GM19463 (cell line): ENCODE measurements at regions not wholly inside any gene's neighbourhood (a gene's known extent, or its start where the extent isn't known, plus 50 kb on each side); places are given as distances from the start of the nearest gene placed in this dataset.

Experiments
- ATAC-seq: cut with Tn5 transposase; IDR thresholded peaks from one replicate; pipeline ENCODE4 v1.9.1; 2021; ENCODE audit warnings: mild to moderate bottlenecking, moderate library complexity; ENCODE audit not compliant: unreplicated experiment

GRCh38 chr12:127290251-127290650 is 976.7 kb upstream of the TMEM132C start:
- ATAC-seq, result no peak

GRCh38 chr12:127292736-127293135 is 974.2 kb upstream of the TMEM132C start:
- ATAC-seq, result no peak

- peak; percentile 88 for ATAC-seq
Measured at GRCh38 chr12:127293507-127294310, 973.3 kb upstream of the TMEM132C start.

GRCh38 chr12:127294651-127295210 is 972.2 kb upstream of the TMEM132C start:
- ATAC-seq, result no peak

- no peak for ATAC-seq
Measured at GRCh38 chr12:127295630-127296029, 971.3 kb upstream of the TMEM132C start.

GRCh38 chr12:127296591-127296990 is 970.4 kb upstream of the TMEM132C start:
- no peak for ATAC-seq

GRCh38 chr12:127297327-127297726 is 969.6 kb upstream of the TMEM132C start:
- no peak for ATAC-seq

- ATAC-seq, result no peak
Measured at GRCh38 chr12:127300075-127300474, 966.9 kb upstream of the TMEM132C start.

GRCh38 chr12:127300753-127301152 is 966.2 kb upstream of the TMEM132C start:
- ATAC-seq, result no peak

GRCh38 chr12:127301876-127302275 is 965.1 kb upstream of the TMEM132C start:
- ATAC-seq, result no peak

GRCh38 chr12:127304751-127305725 is 961.9 kb upstream of the TMEM132C start:
- ATAC-seq, result no peak

- ATAC-seq, result no peak
Measured at GRCh38 chr12:127306604-127307215, 960.3 kb upstream of the TMEM132C start.

GRCh38 chr12:127307528-127307927 is 959.4 kb upstream of the TMEM132C start:
- no peak for ATAC-seq

- ATAC-seq, result no peak
Measured at GRCh38 chr12:127308148-127308547, 958.8 kb upstream of the TMEM132C start.

GRCh38 chr12:127310548-127310947 is 956.4 kb upstream of the TMEM132C start:
- no peak for ATAC-seq

GRCh38 chr12:127311720-127312364 is 955.1 kb upstream of the TMEM132C start:
- no peak for ATAC-seq

GRCh38 chr12:127324681-127325080 is 942.3 kb upstream of the TMEM132C start:
- ATAC-seq, result no peak

- no peak for ATAC-seq
Measured at GRCh38 chr12:127327986-127328385, 939.0 kb upstream of the TMEM132C start.

GRCh38 chr12:127328867-127329266 is 938.1 kb upstream of the TMEM132C start:
- no peak for ATAC-seq

GRCh38 chr12:127334365-127334764 is 932.6 kb upstream of the TMEM132C start:
- no peak for ATAC-seq
